ENCODE measurements at regions not wholly inside any gene's neighbourhood (a gene's known extent, or its start where the extent isn't known, plus 50 kb on each side); places are given as distances from the start of the nearest gene placed in this dataset.

GRCh38 chr5:108587821-108588220 is 159.9 kb upstream of the FER start:
- no peaks in the 10 kb centered on the region for H3K4me1 ChIP-seq (ENCODE audit: control insufficient read depth in 1 of 2, insufficient read depth in 2 of 2, low read length in 2 of 2)
- H3K79me2 ChIP-seq (ENCODE audit: insufficient read depth, low read length) = no peaks in the 10 kb centered on the region
- TF ChIP-seq EZH2 (IDR thresholded peaks at IDR 0.05) = no peak
- no peak for TF ChIP-seq JUND (IDR thresholded peaks at IDR 0.05)
- no peak for TF ChIP-seq ZFX (IDR thresholded peaks at IDR 0.05)
- TF ChIP-seq CBX3 (IDR thresholded peaks at IDR 0.05; ENCODE audit: low read depth) = no peak
- TF ChIP-seq EZH2phosphoT487 (IDR thresholded peaks at IDR 0.05; ENCODE audit: borderline replicate concordance) = no peak
- TF ChIP-seq ZBTB33 (IDR thresholded peaks at IDR 0.05; ENCODE audit: extremely low read depth, insufficient replicate concordance, low read length) = no peak
- no peak for TF ChIP-seq SRF (IDR thresholded peaks at IDR 0.05; ENCODE audit: low read depth)
- TF ChIP-seq RAD21 (IDR thresholded peaks at IDR 0.05; ENCODE audit: low read depth) = no peak
- TF ChIP-seq SP1 (IDR thresholded peaks at IDR 0.05; ENCODE audit: low read depth) = no peak
- TF ChIP-seq CEBPB (IDR thresholded peaks at IDR 0.05; ENCODE audit: low read depth) = no peak
- TF ChIP-seq ZNF274 (IDR thresholded peaks at IDR 0.05; ENCODE audit: low read depth, low read length) = no peak
- no peak for TF ChIP-seq FOSL1 (IDR thresholded peaks at IDR 0.05; ENCODE audit: low read depth)
- TF ChIP-seq REST (IDR thresholded peaks at IDR 0.05; ENCODE audit: low read depth) = no peak
- no peak for TF ChIP-seq ELF1 (IDR thresholded peaks at IDR 0.05; ENCODE audit: borderline replicate concordance, low read depth)
- no peak overlapping the region for H3K27ac ChIP-seq (ENCODE audit: low read depth, low read length)
- H3K9me2 ChIP-seq (ENCODE audit: insufficient read depth) = no peaks in the 10 kb centered on the region
- ChIA-PET RAD21 (ENCODE audit: low non-redundant PET in 1 of 2, low total read pairs in 2 of 2, uncharacterized antibody in 2 of 2, unreplicated experiment in 2 of 2) (no interaction called here), CTCF (no interaction called here), POLR2A (no interaction called here)
- H4K20me1 ChIP-seq (ENCODE audit: insufficient read depth) = no peaks in the 10 kb centered on the region
- no peaks in the 10 kb centered on the region for H3K27me3 ChIP-seq (ENCODE audit: insufficient read depth, low read length)
- no peaks in the 10 kb centered on the region for H3K9me3 ChIP-seq (ENCODE audit: control insufficient read depth in 1 of 2, insufficient read depth in 1 of 2, low read depth in 1 of 2, low read length in 2 of 2)
- no peak overlapping the region for H2AFZ ChIP-seq (ENCODE audit: low read depth, low read length, poor library complexity, severe bottlenecking)
- no peak overlapping the region for H3K4me2 ChIP-seq (ENCODE audit: low read length)
- H3K36me3 ChIP-seq (ENCODE audit: control insufficient read depth in 1 of 2, insufficient read depth in 2 of 2, low read length in 2 of 2) = no peaks in the 10 kb centered on the region
- no peak overlapping the region for H3K4me3 ChIP-seq (replicated peaks in 1 of 2; ENCODE audit: low read depth in 1 of 2, low read length in 2 of 2)
- DNase-seq (ENCODE audit: low read depth, low spot score) = no peak
- no peak for ATAC-seq
- no TSS peak for BruUV-seq (replicated peaks)
- no peak overlapping the region for H3K9ac ChIP-seq (ENCODE audit: low read length)
- intact Hi-C loops (cut with micrococcal nuclease) = no loop called here
